Transverse colon (tissue), 4 donors: ENCODE measurements at regions not wholly inside any gene's neighbourhood (a gene's known extent, or its start where the extent isn't known, plus 50 kb on each side); places are given as distances from the start of the nearest gene placed in this dataset.

ENCODE experiments used
- DNase-seq: peaks from one replicate; pipeline ENCODE4 v3.0.0-alpha.2; 2019
- H3K27ac ChIP-seq, 4 donors: fragments of 200-600 bp; sonication (generic); 2 replicates each; pipeline ENCODE4 v1.5.1; 2016 to 2018; ENCODE audit warnings: inconsistent platforms in 4 of 4
- H3K27me3 ChIP-seq: fragments of 200-600 bp; sonication (generic); 2 replicates; pipeline ENCODE4 v1.5.1; 2017; ENCODE audit warnings: inconsistent platforms
- H3K36me3 ChIP-seq, 4 donors: fragments of 200-600 bp; sonication (generic); 2 replicates each; pipeline ENCODE4 v1.5.1; 2017 to 2019; ENCODE audit warnings: inconsistent platforms in 4 of 4
- H3K4me1 ChIP-seq, 4 donors: fragments of 200-600 bp; sonication (generic); 2 replicates each; pipeline ENCODE4 v1.5.1; 2017 to 2020; ENCODE audit warnings: inconsistent platforms in 4 of 4
- H3K4me3 ChIP-seq, 4 donors: fragments of 200-600 bp; sonication (generic); 1 replicate in 1 of 4; 2 replicates in 3 of 4; pipeline versions ENCODE4 v1.5.1 to v1.6.1; 2017 to 2019; ENCODE audit warnings: inconsistent platforms in 4 of 4
- H3K9me3 ChIP-seq, 2 donors: fragments of 200-600 bp; sonication (generic); 2 replicates each; pipeline ENCODE4 v1.5.1; 2017 to 2019; ENCODE audit warnings: inconsistent platforms in 2 of 2
- EP300 ChIP-seq: sonication (generic); formaldehyde crosslinking; IDR thresholded peaks from one replicate; pipeline ENCODE4 v1.6.1; 2017; ENCODE audit warnings: antibody characterized with exemption, low read depth
- POLR2A ChIP-seq: fragments of 450-650 bp; IDR thresholded peaks from one replicate; pipeline ENCODE4 v1.6.1; 2016; ENCODE audit warnings: antibody characterized with exemption, mild to moderate bottlenecking, moderate library complexity
- POLR2AphosphoS5 ChIP-seq, 3 donors: sonication (generic); formaldehyde crosslinking; IDR thresholded peaks; one replicate each; pipeline ENCODE4 v1.6.1; 2016; ENCODE audit warnings: antibody characterized with exemption in 3 of 3
- WGBS, 2 donors: methylation state at CpG; one replicate each; pipeline ENCODE4 v1.1.5; 2018; ENCODE audit warnings: low coverage in 1 of 2; 5-methylcytosine and 5-hydroxymethylcytosine counted together
- in situ Hi-C, 4 donors: fragments of 200-750 bp; cut with MboI; loops; one replicate each; pipeline versions ENCODE4 v1.15.0 to v1.15.1; 2017; ENCODE audit warnings: low sequenced_read_pairs in 3 of 4, low pct_ligation_motif_present in 1 of 4, low pct_unique_long_range_greater_than_20kb in 1 of 4
- intact Hi-C: fragments of 100-400 bp; cut with DNase I; formaldehyde crosslinking; loops from one replicate; pipeline ENCODE4 v1.15.1; 2023; ENCODE audit warnings: low total_unique reads
- TF ChIP-seq, protein P1 (sequence below), 5 experiments: fragments of 200-600 bp in 3 of 5; fragments of 450-650 bp in 2 of 5; sonication (generic) in 3 of 5; IDR thresholded peaks; 1 replicate in 2 of 5; 2 replicates in 3 of 5; pipeline ENCODE4 v1.5.1; 2016 to 2017; ENCODE audit warnings: antibody characterized with exemption in 5 of 5, inconsistent platforms in 3 of 5, mild to moderate bottlenecking in 2 of 5, moderate library complexity in 1 of 5

DNA sequence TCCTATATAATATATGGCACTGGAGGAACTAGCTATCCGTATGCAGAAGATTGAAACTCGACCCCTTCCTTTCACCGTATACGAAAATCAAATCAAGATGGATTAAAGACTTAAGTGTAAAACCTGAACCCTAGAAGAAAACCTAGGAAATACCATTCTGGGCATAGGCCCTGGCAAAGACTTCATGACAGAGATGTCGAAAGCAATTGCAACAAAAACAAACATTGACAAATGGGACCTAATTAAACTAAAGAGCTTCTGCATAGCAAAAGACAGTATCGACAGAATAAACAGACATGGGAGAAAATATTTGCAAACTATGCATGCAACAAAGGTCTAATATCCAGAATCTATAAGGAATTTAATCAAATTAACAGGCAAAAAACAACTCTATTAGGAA, 61.4 kb upstream of the HDAC9 start:
- TF ChIP-seq POLR2AphosphoS5 (IDR thresholded peaks at IDR 0.05) (no peak), POLR2A (no peak), EP300 (no peak)
- TF ChIP-seq, protein P1, sequence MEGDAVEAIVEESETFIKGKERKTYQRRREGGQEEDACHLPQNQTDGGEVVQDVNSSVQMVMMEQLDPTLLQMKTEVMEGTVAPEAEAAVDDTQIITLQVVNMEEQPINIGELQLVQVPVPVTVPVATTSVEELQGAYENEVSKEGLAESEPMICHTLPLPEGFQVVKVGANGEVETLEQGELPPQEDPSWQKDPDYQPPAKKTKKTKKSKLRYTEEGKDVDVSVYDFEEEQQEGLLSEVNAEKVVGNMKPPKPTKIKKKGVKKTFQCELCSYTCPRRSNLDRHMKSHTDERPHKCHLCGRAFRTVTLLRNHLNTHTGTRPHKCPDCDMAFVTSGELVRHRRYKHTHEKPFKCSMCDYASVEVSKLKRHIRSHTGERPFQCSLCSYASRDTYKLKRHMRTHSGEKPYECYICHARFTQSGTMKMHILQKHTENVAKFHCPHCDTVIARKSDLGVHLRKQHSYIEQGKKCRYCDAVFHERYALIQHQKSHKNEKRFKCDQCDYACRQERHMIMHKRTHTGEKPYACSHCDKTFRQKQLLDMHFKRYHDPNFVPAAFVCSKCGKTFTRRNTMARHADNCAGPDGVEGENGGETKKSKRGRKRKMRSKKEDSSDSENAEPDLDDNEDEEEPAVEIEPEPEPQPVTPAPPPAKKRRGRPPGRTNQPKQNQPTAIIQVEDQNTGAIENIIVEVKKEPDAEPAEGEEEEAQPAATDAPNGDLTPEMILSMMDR (IDR thresholded peaks at IDR 0.05), result no peak
- 82 to 91% methylated on average over 6 of the region's 6 CpGs for WGBS, 2 donors
- no peak for DNase-seq
- intact Hi-C loops (no loop called here), in situ Hi-C loops (no loop called here)
- H3K27ac ChIP-seq, result no peak overlapping the region
- no peaks in the 10 kb centered on the region for H3K36me3 ChIP-seq
- H3K4me3 ChIP-seq, result no peak overlapping the region
- H3K9me3 ChIP-seq, result no peaks in the 10 kb centered on the region
- no peaks in the 10 kb centered on the region for H3K4me1 ChIP-seq
- no peaks in the 10 kb centered on the region for H3K27me3 ChIP-seq

DNA sequence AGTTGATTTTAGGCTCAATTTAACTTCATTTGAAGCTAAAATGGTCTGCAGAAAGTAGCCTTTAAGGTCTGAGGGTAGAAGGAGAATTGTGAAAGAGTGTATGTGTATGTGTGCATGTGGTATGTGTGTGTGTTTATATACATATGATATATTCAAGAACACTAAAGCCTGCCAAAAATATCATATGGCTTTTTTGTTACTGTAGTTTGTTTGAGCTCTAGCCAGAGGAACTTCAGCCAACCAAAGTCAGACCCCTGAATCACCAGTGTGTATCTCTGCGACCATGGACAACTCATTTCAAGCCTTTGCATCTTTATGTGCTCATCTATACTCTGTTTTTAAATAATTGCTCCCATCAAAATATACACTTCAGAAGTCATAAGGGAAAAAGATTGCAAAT, 58.4 kb upstream of the HDAC9 start:
- H3K4me3 ChIP-seq, result no peak overlapping the region
- TF ChIP-seq, protein P1 (IDR thresholded peaks at IDR 0.05), result no peak
- no peak for TF ChIP-seq EP300
- TF ChIP-seq POLR2AphosphoS5 (IDR thresholded peaks at IDR 0.05), result no peak
- no peak for TF ChIP-seq POLR2A
- intact Hi-C loops (no loop called here), in situ Hi-C loops (no loop called here)
- no peak for DNase-seq
- H3K4me1 ChIP-seq, result no peaks in the 10 kb centered on the region
- no peaks in the 10 kb centered on the region for H3K9me3 ChIP-seq
- H3K27me3 ChIP-seq, result no peaks in the 10 kb centered on the region
- 60 to 91% methylated on average over 1 of the region's 1 CpG for WGBS, 2 donors
- no peak overlapping the region for H3K27ac ChIP-seq
- no peaks in the 10 kb centered on the region for H3K36me3 ChIP-seq

DNA sequence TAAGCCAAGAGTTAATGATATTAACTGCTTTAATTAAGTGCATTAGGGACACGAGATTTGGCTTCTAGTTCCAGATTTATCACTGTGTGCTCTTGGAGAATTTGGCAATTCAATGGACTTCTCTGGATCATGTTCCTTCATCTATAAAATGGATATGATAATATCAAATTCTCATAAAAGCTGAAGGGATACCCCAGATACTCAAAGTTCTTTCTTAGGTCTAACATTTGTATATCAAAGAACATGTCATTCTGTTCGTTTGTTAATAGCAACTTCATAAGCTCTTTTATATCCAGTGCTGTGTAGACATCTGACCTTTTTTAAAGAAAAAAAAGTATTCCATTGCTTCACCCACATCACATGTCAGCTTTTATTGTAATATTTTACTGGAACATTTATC, 54.6 kb upstream of the HDAC9 start:
- no peak for TF ChIP-seq EP300
- no peak for TF ChIP-seq POLR2A
- no peak for TF ChIP-seq POLR2AphosphoS5 (IDR thresholded peaks at IDR 0.05)
- TF ChIP-seq, protein P1 (IDR thresholded peaks at IDR 0.05), result no peak
- DNase-seq, result no peak
- Histone ChIP-seq H3K36me3 (no peaks in the 10 kb centered on the region), H3K9me3 (no peaks in the 10 kb centered on the region), H3K27me3 (no peaks in the 10 kb centered on the region), H3K4me1 (no peaks in the 10 kb centered on the region), H3K27ac (no peak overlapping the region), H3K4me3 (no peak overlapping the region)
- intact Hi-C loops (no loop called here), in situ Hi-C loops (no loop called here)
- 56 to 62% methylated on average over 2 of the region's 2 CpGs for WGBS, 2 donors

DNA sequence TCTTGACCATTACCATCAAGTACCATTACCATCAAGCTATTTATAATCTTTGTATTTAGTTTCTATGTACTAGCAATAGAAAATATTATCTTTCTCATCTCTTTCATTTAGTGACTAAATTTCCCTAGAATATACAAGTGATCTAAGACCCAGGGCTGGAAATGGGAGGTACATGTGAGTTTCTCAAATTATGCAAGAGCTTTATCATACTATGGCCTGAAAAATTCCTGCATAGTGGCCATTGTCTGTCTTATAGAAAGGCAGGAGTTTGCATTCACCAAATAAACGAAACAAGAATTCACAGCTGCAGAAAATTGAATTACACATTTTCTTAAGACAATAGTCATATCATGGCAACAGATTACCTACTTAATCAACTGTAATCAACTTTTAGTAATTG, 50.7 kb upstream of the HDAC9 start:
- 83 to 85% methylated on average over 1 of the region's 1 CpG for WGBS, 2 donors

More for the DNA sequence above, 50.7 kb upstream of the HDAC9 start:
- no peak for TF ChIP-seq POLR2A
- TF ChIP-seq, protein P1 (IDR thresholded peaks at IDR 0.05), result no peak
- no peak for TF ChIP-seq POLR2AphosphoS5 (IDR thresholded peaks at IDR 0.05)
- TF ChIP-seq EP300, result no peak
- Histone ChIP-seq H3K4me1 (no peaks in the 10 kb centered on the region), H3K27ac (no peak overlapping the region), H3K27me3 (no peaks in the 10 kb centered on the region), H3K9me3 (no peaks in the 10 kb centered on the region), H3K4me3 (no peak overlapping the region), H3K36me3 (no peaks in the 10 kb centered on the region)
- in situ Hi-C loops (no loop called here), intact Hi-C loops (no loop called here)
- no peak for DNase-seq
